ENCODE measurements at regions not wholly inside any gene's neighbourhood (a gene's known extent, or its start where the extent isn't known, plus 50 kb on each side); places are given as distances from the start of the nearest gene placed in this dataset.

DNA sequence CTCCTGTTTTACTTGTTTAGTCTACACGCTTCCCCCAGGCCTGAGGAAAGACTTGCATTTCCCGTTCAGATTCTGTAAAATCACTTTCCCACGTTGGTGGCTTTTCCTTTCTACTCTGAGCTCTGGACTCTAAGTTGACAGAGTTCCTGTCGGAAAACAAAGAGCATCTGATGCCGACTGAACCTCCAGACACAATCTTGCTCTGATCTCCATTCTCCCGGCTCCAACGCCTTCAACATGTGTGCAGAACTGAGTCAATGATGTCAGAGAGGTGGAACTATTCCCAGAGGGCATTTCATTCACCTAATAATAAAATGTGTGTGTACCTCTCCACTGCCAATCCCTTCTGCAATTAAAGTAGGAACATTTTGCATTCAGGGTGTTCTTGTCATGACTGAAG lies 147.7 kb downstream of the MIS18A start:
- no TSS peak for BruUV-seq (replicated peaks)
- no peak overlapping the region for H3K4me3 ChIP-seq (ENCODE audit: low read depth in 2 of 2, low read length in 2 of 2)
- H3K9me3 ChIP-seq (ENCODE audit: control insufficient read depth, insufficient read depth, low read depth, low read length): no peaks in the 10 kb centered on the region
- H3K27me3 ChIP-seq (ENCODE audit: control insufficient read depth, insufficient read depth, low read length): no peaks in the 10 kb centered on the region
- H3K36me3 ChIP-seq (ENCODE audit: control insufficient read depth, insufficient read depth, low read length): no peaks in the 10 kb centered on the region
- no peak for TF ChIP-seq TCF7L2 (IDR thresholded peaks at IDR 0.05; ENCODE audit: low read depth, low read length)
- no peak for TF ChIP-seq SIN3A (IDR thresholded peaks at IDR 0.05; ENCODE audit: borderline replicate concordance, insufficient read depth, low read depth, low read length)
- TF ChIP-seq, protein P1, sequence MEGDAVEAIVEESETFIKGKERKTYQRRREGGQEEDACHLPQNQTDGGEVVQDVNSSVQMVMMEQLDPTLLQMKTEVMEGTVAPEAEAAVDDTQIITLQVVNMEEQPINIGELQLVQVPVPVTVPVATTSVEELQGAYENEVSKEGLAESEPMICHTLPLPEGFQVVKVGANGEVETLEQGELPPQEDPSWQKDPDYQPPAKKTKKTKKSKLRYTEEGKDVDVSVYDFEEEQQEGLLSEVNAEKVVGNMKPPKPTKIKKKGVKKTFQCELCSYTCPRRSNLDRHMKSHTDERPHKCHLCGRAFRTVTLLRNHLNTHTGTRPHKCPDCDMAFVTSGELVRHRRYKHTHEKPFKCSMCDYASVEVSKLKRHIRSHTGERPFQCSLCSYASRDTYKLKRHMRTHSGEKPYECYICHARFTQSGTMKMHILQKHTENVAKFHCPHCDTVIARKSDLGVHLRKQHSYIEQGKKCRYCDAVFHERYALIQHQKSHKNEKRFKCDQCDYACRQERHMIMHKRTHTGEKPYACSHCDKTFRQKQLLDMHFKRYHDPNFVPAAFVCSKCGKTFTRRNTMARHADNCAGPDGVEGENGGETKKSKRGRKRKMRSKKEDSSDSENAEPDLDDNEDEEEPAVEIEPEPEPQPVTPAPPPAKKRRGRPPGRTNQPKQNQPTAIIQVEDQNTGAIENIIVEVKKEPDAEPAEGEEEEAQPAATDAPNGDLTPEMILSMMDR (IDR thresholded peaks at IDR 0.05): no peak
- TF ChIP-seq, protein P2, sequence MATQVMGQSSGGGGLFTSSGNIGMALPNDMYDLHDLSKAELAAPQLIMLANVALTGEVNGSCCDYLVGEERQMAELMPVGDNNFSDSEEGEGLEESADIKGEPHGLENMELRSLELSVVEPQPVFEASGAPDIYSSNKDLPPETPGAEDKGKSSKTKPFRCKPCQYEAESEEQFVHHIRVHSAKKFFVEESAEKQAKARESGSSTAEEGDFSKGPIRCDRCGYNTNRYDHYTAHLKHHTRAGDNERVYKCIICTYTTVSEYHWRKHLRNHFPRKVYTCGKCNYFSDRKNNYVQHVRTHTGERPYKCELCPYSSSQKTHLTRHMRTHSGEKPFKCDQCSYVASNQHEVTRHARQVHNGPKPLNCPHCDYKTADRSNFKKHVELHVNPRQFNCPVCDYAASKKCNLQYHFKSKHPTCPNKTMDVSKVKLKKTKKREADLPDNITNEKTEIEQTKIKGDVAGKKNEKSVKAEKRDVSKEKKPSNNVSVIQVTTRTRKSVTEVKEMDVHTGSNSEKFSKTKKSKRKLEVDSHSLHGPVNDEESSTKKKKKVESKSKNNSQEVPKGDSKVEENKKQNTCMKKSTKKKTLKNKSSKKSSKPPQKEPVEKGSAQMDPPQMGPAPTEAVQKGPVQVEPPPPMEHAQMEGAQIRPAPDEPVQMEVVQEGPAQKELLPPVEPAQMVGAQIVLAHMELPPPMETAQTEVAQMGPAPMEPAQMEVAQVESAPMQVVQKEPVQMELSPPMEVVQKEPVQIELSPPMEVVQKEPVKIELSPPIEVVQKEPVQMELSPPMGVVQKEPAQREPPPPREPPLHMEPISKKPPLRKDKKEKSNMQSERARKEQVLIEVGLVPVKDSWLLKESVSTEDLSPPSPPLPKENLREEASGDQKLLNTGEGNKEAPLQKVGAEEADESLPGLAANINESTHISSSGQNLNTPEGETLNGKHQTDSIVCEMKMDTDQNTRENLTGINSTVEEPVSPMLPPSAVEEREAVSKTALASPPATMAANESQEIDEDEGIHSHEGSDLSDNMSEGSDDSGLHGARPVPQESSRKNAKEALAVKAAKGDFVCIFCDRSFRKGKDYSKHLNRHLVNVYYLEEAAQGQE (IDR thresholded peaks at IDR 0.05; ENCODE audit: insufficient read depth in 1 of 2, low read depth in 2 of 2, low read length in 1 of 2): no peak
- no peak for TF ChIP-seq POLR2AphosphoS5 (IDR thresholded peaks at IDR 0.05; ENCODE audit: low read depth, low read length)
- in situ Hi-C loops (cut with HindIII; ENCODE audit: low pct_unique_long_range_greater_than_20kb, low sequenced_read_pairs) (no loop called here), intact Hi-C loops (cut with micrococcal nuclease; ENCODE audit: unreplicated experiment) (no loop called here)
- ATAC-seq: no peak
- H3K27ac ChIP-seq (ENCODE audit: low read length): no peak overlapping the region
- no peak for DNase-seq (ENCODE audit: low read depth, low spot score)
- H3K4me1 ChIP-seq (ENCODE audit: control insufficient read depth, insufficient read depth, low read length): no peaks in the 10 kb centered on the region
- ChIA-PET POLR2A (interaction anchor here (0.6 to 0.7 kb wide), 2 partner anchors 14 to 35 kb away, joined by 3 to 6 read pairs; no protein-coding TSS in a partner anchor), CTCF (no interaction called here)

DNA sequence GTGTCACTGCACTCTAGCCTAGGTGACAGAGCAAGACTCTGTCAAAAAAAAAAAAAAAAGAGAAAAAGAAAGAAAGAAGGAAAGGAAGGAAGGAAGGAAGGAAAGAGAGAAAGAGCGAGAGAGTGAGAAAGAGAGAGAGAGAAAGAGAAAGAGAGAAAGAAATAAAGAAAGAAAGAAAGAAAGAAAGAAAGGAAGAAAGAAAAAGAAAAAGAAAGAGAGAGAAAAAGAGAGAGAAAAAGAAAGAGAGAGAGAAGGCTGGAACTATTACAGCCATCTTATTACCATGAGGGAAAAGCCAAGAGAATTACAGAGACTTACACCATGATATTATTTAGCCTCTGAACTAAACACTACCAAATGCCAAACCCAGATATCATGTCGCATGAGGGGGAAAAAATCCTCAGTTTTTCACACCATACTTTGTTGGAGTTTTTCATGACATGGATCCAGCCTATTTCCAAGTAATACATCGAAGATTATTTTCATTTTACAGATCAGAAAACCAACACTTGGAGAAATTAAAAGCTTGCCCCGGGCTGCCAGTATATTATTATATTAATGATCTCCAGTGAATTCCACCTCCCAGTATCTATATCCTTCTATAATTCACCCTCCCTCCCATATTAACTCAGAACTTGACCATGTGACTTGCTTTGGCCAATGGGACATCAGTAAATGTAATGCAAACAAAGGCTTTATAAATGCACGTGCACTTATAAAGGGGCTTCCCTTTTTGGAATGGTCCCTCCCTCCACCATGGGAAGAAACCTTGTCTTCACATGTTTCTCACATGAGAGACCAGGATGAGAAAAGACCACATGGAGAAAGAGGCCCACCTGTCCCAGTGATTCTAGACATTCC lies 148.6 kb downstream of the MIS18A start:
- intact Hi-C loops (cut with micrococcal nuclease; ENCODE audit: unreplicated experiment): no loop called here
- Histone ChIP-seq H3K9me3 (ENCODE audit: control insufficient read depth, insufficient read depth, low read depth, low read length) (no peaks in the 10 kb centered on the region), H3K36me3 (ENCODE audit: control insufficient read depth, insufficient read depth, low read length) (no peaks in the 10 kb centered on the region), H3K4me1 (ENCODE audit: control insufficient read depth, insufficient read depth, low read length) (no peaks in the 10 kb centered on the region), H3K27me3 (ENCODE audit: control insufficient read depth, insufficient read depth, low read length) (no peaks in the 10 kb centered on the region), H3K27ac (ENCODE audit: low read length) (no peak overlapping the region), H3K4me3 (ENCODE audit: low read depth in 2 of 2, low read length in 2 of 2) (no peak overlapping the region)
- TF ChIP-seq TCF7L2 (IDR thresholded peaks at IDR 0.05; ENCODE audit: low read depth, low read length): no peak
- TF ChIP-seq, protein P1 (IDR thresholded peaks at IDR 0.05): no peak
- TF ChIP-seq, protein P2 (IDR thresholded peaks at IDR 0.05; ENCODE audit: insufficient read depth in 1 of 2, low read depth in 2 of 2, low read length in 1 of 2): no peak
- no peak for TF ChIP-seq POLR2AphosphoS5 (IDR thresholded peaks at IDR 0.05; ENCODE audit: low read depth, low read length)
- no peak for TF ChIP-seq SIN3A (IDR thresholded peaks at IDR 0.05; ENCODE audit: borderline replicate concordance, insufficient read depth, low read depth, low read length)
- ATAC-seq (no peak), DNase-seq (ENCODE audit: low read depth, low spot score) (no peak)
- BruUV-seq (replicated peaks): no TSS peak
- ChIA-PET CTCF (interaction anchor here (0.7 kb wide), 1 partner anchor 254 kb away, joined by 4 read pairs; no protein-coding TSS in a partner anchor), POLR2A (interaction anchor here (0.7 kb wide), 1 partner anchor 13 kb away, joined by 3 read pairs; no protein-coding TSS in a partner anchor)
- in situ Hi-C loops (cut with HindIII; ENCODE audit: low pct_unique_long_range_greater_than_20kb, low sequenced_read_pairs): no loop called here

Data from Panc1 (cell line).